Keratinocyte (primary cell): ENCODE measurements at regions not wholly inside any gene's neighbourhood (a gene's known extent, or its start where the extent isn't known, plus 50 kb on each side); places are given as distances from the start of the nearest gene placed in this dataset.
"Not testable (repeated sequence)": the region's sequence is repeated elsewhere in the genome, so short reads cannot be mapped to it uniquely, and the experiment has no call there.

Experiments
- DNase-seq: peaks from one replicate; pipeline ENCODE4 v3.0.0-alpha.2; 2011; ENCODE audit warnings: low read depth, missing footprints, low spot score
- FAIRE-seq: peaks from 2 replicates; lab custom pipeline; 2011; peaks lifted over from hg19 to GRCh38; lab: Jason Lieb, UNC
- H2AFZ ChIP-seq: 2 replicates; pipeline ENCODE4 v1.6.0; 2012; ENCODE audit warnings: low read length, control low read depth, inconsistent platforms; ENCODE audit not compliant: control insufficient read depth
- H3K27ac ChIP-seq: 2 replicates; pipeline ENCODE4 v1.5.1; 2011; ENCODE audit warnings: low read length; ENCODE audit not compliant: control insufficient read depth, insufficient read depth
- H3K27me3 ChIP-seq: 3 replicates; pipeline ENCODE4 v1.6.0; 2011; ENCODE audit warnings: low read length; ENCODE audit not compliant: control insufficient read depth, insufficient read depth; ENCODE audit errors: extremely low read depth
- H3K36me3 ChIP-seq, 2 experiments: 2 replicates in 1 of 2; 3 replicates in 1 of 2; pipeline ENCODE4 v1.5.1; 2011; ENCODE audit warnings: low read length in 2 of 2, mild to moderate bottlenecking in 1 of 2; ENCODE audit not compliant: control insufficient read depth in 2 of 2, insufficient read depth in 2 of 2; ENCODE audit errors: extremely low read depth in 1 of 2
- H3K4me1 ChIP-seq: 3 replicates; pipeline ENCODE4 v1.5.1; 2011; ENCODE audit warnings: low read length; ENCODE audit not compliant: control insufficient read depth, insufficient read depth; ENCODE audit errors: extremely low read depth
- H3K4me2 ChIP-seq: 3 replicates; pipeline ENCODE4 v1.6.0; 2011; ENCODE audit warnings: low read depth, low read length; ENCODE audit not compliant: control insufficient read depth, insufficient read depth; ENCODE audit errors: extremely low read depth
- H3K4me3 ChIP-seq, 3 experiments: fragments of 200-600 bp in 1 of 3; sonication (generic) in 1 of 3; 2 replicates in 2 of 3; 3 replicates in 1 of 3; pipeline ENCODE4 v1.5.1; 2011 to 2016; ENCODE audit warnings: low read length in 3 of 3, mild to moderate bottlenecking in 3 of 3, control low read depth in 2 of 3, inconsistent platforms in 1 of 3, low read depth in 1 of 3, mixed read lengths in 1 of 3, mixed run types in 1 of 3, moderate library complexity in 1 of 3; ENCODE audit not compliant: control insufficient read depth in 2 of 3, insufficient read depth in 2 of 3; ENCODE audit errors: extremely low read depth in 1 of 3
- H3K79me2 ChIP-seq: 2 replicates; pipeline ENCODE4 v1.6.0; 2012; ENCODE audit warnings: low read length; ENCODE audit not compliant: control insufficient read depth, insufficient read depth
- H3K9ac ChIP-seq: 3 replicates; pipeline ENCODE4 v1.6.0; 2011; ENCODE audit warnings: low read length; ENCODE audit not compliant: control insufficient read depth, insufficient read depth; ENCODE audit errors: extremely low read depth
- H3K9me1 ChIP-seq: 3 replicates; pipeline ENCODE4 v1.6.0; 2011; ENCODE audit warnings: low read length; ENCODE audit not compliant: control insufficient read depth, insufficient read depth; ENCODE audit errors: extremely low read depth
- H3K9me3 ChIP-seq: 2 replicates; pipeline ENCODE4 v1.5.1; 2012; ENCODE audit warnings: low read depth, low read length; ENCODE audit not compliant: control insufficient read depth
- H4K20me1 ChIP-seq: 3 replicates; pipeline ENCODE4 v1.6.0; 2011; ENCODE audit warnings: low read length; ENCODE audit not compliant: control insufficient read depth, insufficient read depth; ENCODE audit errors: extremely low read depth
- EZH2 ChIP-seq: IDR thresholded peaks from one replicate; pipeline ENCODE4 v1.6.1; 2012; ENCODE audit warnings: inconsistent platforms, mild to moderate bottlenecking, low read length, moderate library complexity
- dilution Hi-C: fragments of 300-500 bp; cut with MboI; formaldehyde crosslinking; loops from one replicate; pipeline ENCODE4 v1.7.0; 2020; ENCODE audit warnings: low sequenced_read_pairs; ENCODE audit not compliant: extremely low pct_ligation_motif_present
- TF ChIP-seq, protein P1 (sequence below), 3 experiments: IDR thresholded peaks in 1 of 3; conservative IDR thresholded peaks in 1 of 3; optimal IDR thresholded peaks in 1 of 3; 2 replicates in 2 of 3; 3 replicates in 1 of 3; pipeline versions ENCODE3 to v1.5.1; 2011; ENCODE audit warnings: low read length in 3 of 3, mild to moderate bottlenecking in 3 of 3, moderate library complexity in 2 of 3, control low read depth in 1 of 3, inconsistent platforms in 1 of 3; ENCODE audit not compliant: insufficient read depth in 2 of 3; ENCODE audit errors: extremely low read depth in 1 of 3

GRCh38 chr6:141829566-141830360 is 303.0 kb upstream of the GJE1 start:
- Histone ChIP-seq H3K79me2 (no peaks in the 10 kb centered on the region), H3K27me3 (no peaks in the 10 kb centered on the region), H4K20me1 (no peaks in the 10 kb centered on the region), H2AFZ (no peak overlapping the region), H3K27ac (no peak overlapping the region), H3K4me1 (no peaks in the 10 kb centered on the region), H3K4me2 (no peak overlapping the region), H3K4me3 (no peak overlapping the region), H3K9ac (no peak overlapping the region), H3K9me1 (no peaks in the 10 kb centered on the region), H3K9me3 (no peaks in the 10 kb centered on the region), H3K36me3 (no peaks in the 10 kb centered on the region)
- DNase-seq (no peak), FAIRE-seq (no peak)
- dilution Hi-C loops, result no loop called here
- TF ChIP-seq EZH2, result no peak
- TF ChIP-seq, protein P1, sequence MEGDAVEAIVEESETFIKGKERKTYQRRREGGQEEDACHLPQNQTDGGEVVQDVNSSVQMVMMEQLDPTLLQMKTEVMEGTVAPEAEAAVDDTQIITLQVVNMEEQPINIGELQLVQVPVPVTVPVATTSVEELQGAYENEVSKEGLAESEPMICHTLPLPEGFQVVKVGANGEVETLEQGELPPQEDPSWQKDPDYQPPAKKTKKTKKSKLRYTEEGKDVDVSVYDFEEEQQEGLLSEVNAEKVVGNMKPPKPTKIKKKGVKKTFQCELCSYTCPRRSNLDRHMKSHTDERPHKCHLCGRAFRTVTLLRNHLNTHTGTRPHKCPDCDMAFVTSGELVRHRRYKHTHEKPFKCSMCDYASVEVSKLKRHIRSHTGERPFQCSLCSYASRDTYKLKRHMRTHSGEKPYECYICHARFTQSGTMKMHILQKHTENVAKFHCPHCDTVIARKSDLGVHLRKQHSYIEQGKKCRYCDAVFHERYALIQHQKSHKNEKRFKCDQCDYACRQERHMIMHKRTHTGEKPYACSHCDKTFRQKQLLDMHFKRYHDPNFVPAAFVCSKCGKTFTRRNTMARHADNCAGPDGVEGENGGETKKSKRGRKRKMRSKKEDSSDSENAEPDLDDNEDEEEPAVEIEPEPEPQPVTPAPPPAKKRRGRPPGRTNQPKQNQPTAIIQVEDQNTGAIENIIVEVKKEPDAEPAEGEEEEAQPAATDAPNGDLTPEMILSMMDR (optimal IDR thresholded peaks at IDR 0.05 in 1 of 3, IDR thresholded peaks at IDR 0.05 in 1 of 3, conservative IDR thresholded peaks at IDR 0.05 in 1 of 3; ENCODE audit: extremely low read depth in 1 of 3, insufficient read depth in 2 of 3, low read length in 3 of 3), result no peak

- no peaks in the 10 kb centered on the region for H3K27me3 ChIP-seq
- no peak for FAIRE-seq
- dilution Hi-C loops, result no loop called here
These were observed 308.4 kb upstream of the GJE1 start for GRCh38 chr6:141824350-141824749.

DNA sequence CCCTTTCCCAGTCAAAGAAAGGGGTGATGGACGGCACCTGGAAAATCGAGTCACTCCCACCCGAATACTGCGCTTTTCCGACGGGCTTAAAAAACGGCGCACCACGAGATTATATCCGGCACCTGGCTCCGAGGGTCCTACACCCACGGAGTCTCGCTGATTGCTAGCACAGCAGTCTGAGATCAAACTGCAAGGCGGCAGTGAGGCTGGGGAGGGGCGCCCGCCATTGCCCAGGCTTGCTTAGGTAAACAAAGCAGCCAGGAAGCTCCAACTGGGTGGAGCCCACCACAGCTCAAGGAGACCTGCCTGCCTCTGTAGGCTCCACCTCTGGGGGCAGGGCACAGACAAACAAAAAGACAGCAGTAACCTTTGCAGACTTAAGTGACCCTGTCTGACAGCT is 317.7 kb upstream of the GJE1 start:
- H4K20me1 ChIP-seq, H3K9me1 ChIP-seq, H3K9ac ChIP-seq, H3K27ac ChIP-seq, H2AFZ ChIP-seq, DNase-seq, H3K4me3 ChIP-seq, H3K36me3 ChIP-seq, H3K4me2 ChIP-seq, FAIRE-seq, dilution Hi-C loops, H3K9me3 ChIP-seq, H3K27me3 ChIP-seq, H3K4me1 ChIP-seq, H3K79me2 ChIP-seq: not testable (repeated sequence)

More at GRCh38 chr6:141824350-141824749, 308.4 kb upstream of the GJE1 start:
- no peaks in the 10 kb centered on the region for H3K4me1 ChIP-seq
- no peak overlapping the region for H3K9ac ChIP-seq
- no peak for TF ChIP-seq EZH2
- TF ChIP-seq, protein P1 (optimal IDR thresholded peaks at IDR 0.05 in 1 of 3, IDR thresholded peaks at IDR 0.05 in 1 of 3, conservative IDR thresholded peaks at IDR 0.05 in 1 of 3; ENCODE audit: extremely low read depth in 1 of 3, insufficient read depth in 2 of 3, low read length in 3 of 3), result no peak
- H3K9me3 ChIP-seq, result no peaks in the 10 kb centered on the region
- H2AFZ ChIP-seq, result no peak overlapping the region
- H3K4me3 ChIP-seq, result no peak overlapping the region
- no peaks in the 10 kb centered on the region for H3K36me3 ChIP-seq
- no peak for DNase-seq
- H4K20me1 ChIP-seq, result no peaks in the 10 kb centered on the region
- no peak overlapping the region for H3K27ac ChIP-seq
- no peaks in the 10 kb centered on the region for H3K9me1 ChIP-seq
- no peaks in the 10 kb centered on the region for H3K79me2 ChIP-seq
- H3K4me2 ChIP-seq, result no peak overlapping the region
